Neutrophil (primary cell): ENCODE measurements at regions not wholly inside any gene's neighbourhood (a gene's known extent, or its start where the extent isn't known, plus 50 kb on each side); places are given as distances from the start of the nearest gene placed in this dataset.

Experiments
- H3K27ac ChIP-seq: fragments of 200-600 bp; sonication (generic); 2 replicates; pipeline ENCODE4 v1.5.1; 2016; ENCODE audit warnings: mild to moderate bottlenecking, moderate library complexity
- H3K27me3 ChIP-seq: fragments of 200-600 bp; sonication (generic); 2 replicates; pipeline ENCODE4 v1.6.0; 2016; ENCODE audit warnings: mild to moderate bottlenecking
- H3K36me3 ChIP-seq: fragments of 200-600 bp; sonication (generic); 2 replicates; pipeline ENCODE4 v1.5.1; 2017
- H3K4me1 ChIP-seq, 2 experiments: fragments of 200-600 bp in 1 of 2; sonication (generic) in 1 of 2; 1 replicate in 1 of 2; 2 replicates in 1 of 2; pipeline versions ENCODE4 v1.5.1 to v1.6.1; 2013 to 2016; ENCODE audit warnings: low read depth in 1 of 2, low read length in 1 of 2, mild to moderate bottlenecking in 1 of 2, moderate library complexity in 1 of 2; ENCODE audit not compliant: control insufficient read depth in 1 of 2, insufficient read depth in 1 of 2
- H3K4me3 ChIP-seq, 2 experiments: fragments of 200-600 bp in 1 of 2; sonication (generic) in 1 of 2; 1 replicate in 1 of 2; 2 replicates in 1 of 2; pipeline ENCODE4 v1.5.1; 2013 to 2016; ENCODE audit warnings: low read depth in 1 of 2, low read length in 1 of 2, mild to moderate bottlenecking in 1 of 2, moderate library complexity in 1 of 2
- H3K9me3 ChIP-seq: fragments of 200-600 bp; sonication (generic); 2 replicates; pipeline ENCODE4 v1.5.1; 2016
- TF ChIP-seq, protein P1 (sequence below): fragments of 200-600 bp; sonication (generic); IDR thresholded peaks from 2 replicates; pipeline ENCODE4 v1.5.1; 2016; ENCODE audit warnings: antibody characterized with exemption

DNA sequence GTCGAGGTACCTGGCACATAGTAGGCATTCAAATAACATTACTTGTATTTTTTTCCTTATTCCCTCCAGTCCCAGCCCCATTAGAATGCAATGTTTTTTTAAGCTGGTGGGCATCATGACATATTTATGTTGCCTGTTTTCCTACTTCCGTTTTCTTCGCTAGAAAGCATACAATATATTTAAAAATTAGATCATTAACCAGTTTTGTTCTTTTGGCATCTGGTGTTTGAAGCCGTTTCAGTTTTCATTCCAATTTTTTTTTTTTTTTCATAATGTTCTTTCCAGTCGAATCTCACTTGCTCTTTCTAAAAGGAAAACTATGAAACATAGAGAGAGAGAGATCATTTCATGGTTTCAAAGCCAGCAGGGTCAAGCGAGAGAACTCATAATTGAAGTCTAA is 228.3 kb upstream of the C9orf72 start:
- H3K36me3 ChIP-seq: no peaks in the 10 kb centered on the region
- H3K4me1 ChIP-seq: no peaks in the 10 kb centered on the region
- no peak overlapping the region for H3K4me3 ChIP-seq
- no peaks in the 10 kb centered on the region for H3K9me3 ChIP-seq
- no peak overlapping the region for H3K27ac ChIP-seq
- TF ChIP-seq, protein P1, sequence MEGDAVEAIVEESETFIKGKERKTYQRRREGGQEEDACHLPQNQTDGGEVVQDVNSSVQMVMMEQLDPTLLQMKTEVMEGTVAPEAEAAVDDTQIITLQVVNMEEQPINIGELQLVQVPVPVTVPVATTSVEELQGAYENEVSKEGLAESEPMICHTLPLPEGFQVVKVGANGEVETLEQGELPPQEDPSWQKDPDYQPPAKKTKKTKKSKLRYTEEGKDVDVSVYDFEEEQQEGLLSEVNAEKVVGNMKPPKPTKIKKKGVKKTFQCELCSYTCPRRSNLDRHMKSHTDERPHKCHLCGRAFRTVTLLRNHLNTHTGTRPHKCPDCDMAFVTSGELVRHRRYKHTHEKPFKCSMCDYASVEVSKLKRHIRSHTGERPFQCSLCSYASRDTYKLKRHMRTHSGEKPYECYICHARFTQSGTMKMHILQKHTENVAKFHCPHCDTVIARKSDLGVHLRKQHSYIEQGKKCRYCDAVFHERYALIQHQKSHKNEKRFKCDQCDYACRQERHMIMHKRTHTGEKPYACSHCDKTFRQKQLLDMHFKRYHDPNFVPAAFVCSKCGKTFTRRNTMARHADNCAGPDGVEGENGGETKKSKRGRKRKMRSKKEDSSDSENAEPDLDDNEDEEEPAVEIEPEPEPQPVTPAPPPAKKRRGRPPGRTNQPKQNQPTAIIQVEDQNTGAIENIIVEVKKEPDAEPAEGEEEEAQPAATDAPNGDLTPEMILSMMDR: no peak
- H3K27me3 ChIP-seq: no peaks in the 10 kb centered on the region

DNA sequence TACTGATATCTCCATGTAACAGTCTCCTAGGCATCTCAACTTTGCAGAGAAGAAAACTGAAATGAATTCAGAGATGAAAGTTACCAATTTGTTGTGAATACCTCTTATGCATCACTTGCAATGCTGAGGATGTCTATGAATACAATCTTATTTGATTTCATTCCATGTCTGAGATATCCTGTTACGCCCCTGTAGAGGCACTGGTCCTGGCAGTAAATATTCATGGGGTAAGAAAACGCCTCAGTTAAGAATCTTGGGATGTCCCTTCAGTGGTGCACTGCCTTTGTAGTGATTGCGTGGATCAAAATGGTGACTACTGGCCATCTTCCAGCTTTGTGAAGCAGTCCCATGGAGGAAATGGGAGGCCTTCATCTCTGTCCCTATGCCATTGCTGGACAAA is 229.1 kb upstream of the C9orf72 start:
- Histone ChIP-seq H3K27me3 (no peaks in the 10 kb centered on the region), H3K27ac (no peak overlapping the region), H3K36me3 (no peaks in the 10 kb centered on the region), H3K9me3 (no peaks in the 10 kb centered on the region), H3K4me1 (no peaks in the 10 kb centered on the region), H3K4me3 (no peak overlapping the region)
- TF ChIP-seq, protein P1: no peak

DNA sequence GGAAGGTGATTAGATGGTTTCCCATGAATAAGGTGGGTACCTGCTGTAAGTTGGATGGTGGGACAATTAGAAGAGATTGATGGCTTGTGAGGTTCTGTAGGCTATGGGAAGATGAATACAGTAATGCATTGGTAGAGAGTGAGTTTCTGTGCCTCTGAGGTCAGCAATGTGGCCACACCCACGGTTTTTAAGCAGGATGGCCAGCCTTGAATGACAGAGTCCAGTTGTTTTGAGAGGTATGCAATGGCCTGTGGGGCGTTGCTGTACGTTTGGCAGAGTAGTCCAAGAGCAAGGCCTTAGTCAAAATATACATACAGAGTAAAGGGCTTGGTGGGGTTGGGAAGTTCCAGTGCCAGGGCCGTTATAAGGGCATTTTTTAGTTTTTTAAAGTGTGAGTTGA is 235.6 kb upstream of the C9orf72 start:
- no peak overlapping the region for H3K27ac ChIP-seq
- no peaks in the 10 kb centered on the region for H3K9me3 ChIP-seq
- no peak overlapping the region for H3K4me3 ChIP-seq
- TF ChIP-seq, protein P1: no peak
- H3K36me3 ChIP-seq: no peaks in the 10 kb centered on the region
- H3K27me3 ChIP-seq: no peaks in the 10 kb centered on the region
- H3K4me1 ChIP-seq: no peaks in the 10 kb centered on the region

DNA sequence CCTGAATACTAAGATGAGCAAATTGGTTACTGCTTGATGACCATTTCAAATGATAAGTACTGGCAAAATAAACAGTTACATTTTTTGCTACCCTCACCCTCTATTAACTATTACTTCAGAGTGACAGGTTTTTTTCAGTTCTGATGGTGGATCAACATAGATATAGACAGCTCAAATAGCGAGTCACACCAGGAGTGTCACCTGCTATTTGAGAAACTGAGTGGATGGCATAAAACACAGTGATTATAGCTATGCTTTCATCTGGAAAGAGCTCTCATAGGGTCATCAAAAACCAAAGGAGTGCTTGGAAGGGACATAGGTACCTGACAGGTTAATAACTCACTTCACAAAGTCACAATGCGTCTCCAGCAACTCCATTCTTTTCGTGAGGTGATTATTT is 244.5 kb upstream of the C9orf72 start:
- Histone ChIP-seq H3K9me3 (no peaks in the 10 kb centered on the region), H3K4me3 (no peak overlapping the region), H3K36me3 (no peaks in the 10 kb centered on the region), H3K4me1 (no peaks in the 10 kb centered on the region), H3K27ac (no peak overlapping the region), H3K27me3 (no peaks in the 10 kb centered on the region)
- TF ChIP-seq, protein P1: no peak

DNA sequence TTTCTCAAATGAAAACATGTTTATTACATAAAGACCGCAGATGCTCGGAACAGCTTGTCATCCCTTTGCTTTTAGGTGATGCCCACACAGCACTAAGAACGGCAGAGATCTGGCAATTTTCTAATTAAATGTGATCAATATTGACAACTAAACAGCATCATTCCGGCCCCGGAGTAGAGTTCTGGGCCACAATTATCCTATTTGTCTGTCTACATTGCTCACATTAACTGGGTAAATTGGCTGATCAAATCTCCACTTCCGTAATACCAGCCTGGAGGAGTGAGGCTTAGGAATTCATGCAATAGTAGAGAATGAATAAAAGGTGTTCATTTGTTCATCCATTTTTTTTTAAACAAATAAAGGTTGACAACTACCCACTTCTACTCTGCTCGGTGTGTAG is 245.1 kb upstream of the C9orf72 start:
- Histone ChIP-seq H3K27ac (no peak overlapping the region), H3K36me3 (no peaks in the 10 kb centered on the region), H3K4me1 (no peaks in the 10 kb centered on the region), H3K27me3 (no peaks in the 10 kb centered on the region), H3K9me3 (no peaks in the 10 kb centered on the region), H3K4me3 (no peak overlapping the region)
- TF ChIP-seq, protein P1: no peak

DNA sequence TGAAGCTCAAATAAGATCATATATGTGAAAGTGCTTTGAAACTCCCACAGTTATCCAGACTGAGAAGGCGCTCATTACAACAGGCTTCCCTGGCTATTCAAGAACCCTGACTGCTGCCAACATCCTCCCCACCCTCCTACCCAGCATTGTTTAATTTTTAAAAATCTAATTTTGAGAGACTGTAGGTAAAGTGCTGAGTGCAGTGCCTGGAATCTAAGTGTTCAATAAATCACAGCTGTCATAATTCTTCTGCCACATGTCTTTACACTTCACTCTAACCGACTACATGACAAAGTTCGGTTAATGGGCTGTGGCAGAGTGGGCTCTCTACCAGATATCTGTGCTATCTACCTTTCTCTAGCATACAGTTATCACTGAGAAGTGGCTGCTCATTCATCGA is 255.6 kb upstream of the C9orf72 start:
- Histone ChIP-seq H3K4me3 (no peak overlapping the region), H3K27ac (no peak overlapping the region), H3K9me3 (no peaks in the 10 kb centered on the region), H3K27me3 (no peaks in the 10 kb centered on the region), H3K4me1 (no peaks in the 10 kb centered on the region), H3K36me3 (no peaks in the 10 kb centered on the region)
- TF ChIP-seq, protein P1: no peak
